HG03060 (cell line): ENCODE measurements at regions not wholly inside any gene's neighbourhood (a gene's known extent, or its start where the extent isn't known, plus 50 kb on each side); places are given as distances from the start of the nearest gene placed in this dataset.

Experiments
- ATAC-seq: cut with Tn5 transposase; IDR thresholded peaks from one replicate; pipeline ENCODE4 v1.9.1; 2021; ENCODE audit warnings: low read depth, moderate number of reproducible peaks; ENCODE audit not compliant: unreplicated experiment

- no peak for ATAC-seq
Observed at GRCh38 chr7:41834805-41835694, 132.2 kb upstream of the INHBA start.

GRCh38 chr7:41832941-41833340 is 130.1 kb upstream of the INHBA start:
- no peak for ATAC-seq

DNA sequence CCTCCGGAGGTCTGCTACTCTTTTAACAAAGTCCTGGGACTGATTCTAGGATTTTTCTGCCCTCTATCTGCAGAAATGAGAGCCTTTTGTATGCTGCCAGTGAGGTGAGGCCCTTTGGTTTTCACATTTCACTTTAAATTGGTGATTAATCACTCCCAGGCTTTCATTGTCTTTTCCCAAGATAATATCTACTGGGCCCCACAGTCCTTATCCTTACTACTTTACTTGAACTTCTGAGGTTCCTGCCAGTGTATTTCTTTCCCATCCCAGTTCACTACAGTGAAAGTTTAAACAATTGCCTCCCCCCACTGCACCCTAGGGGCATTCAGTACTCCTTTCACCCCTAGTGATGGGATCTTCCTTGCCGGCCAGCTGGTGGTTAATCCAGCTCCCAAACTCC is 127.4 kb upstream of the INHBA start:
- ATAC-seq, result no peak

- ATAC-seq, result no peak
Observed at GRCh38 chr7:41828911-41829310, 126.0 kb upstream of the INHBA start.

GRCh38 chr7:41826641-41827040 is 123.8 kb upstream of the INHBA start:
- ATAC-seq, result no peak

DNA sequence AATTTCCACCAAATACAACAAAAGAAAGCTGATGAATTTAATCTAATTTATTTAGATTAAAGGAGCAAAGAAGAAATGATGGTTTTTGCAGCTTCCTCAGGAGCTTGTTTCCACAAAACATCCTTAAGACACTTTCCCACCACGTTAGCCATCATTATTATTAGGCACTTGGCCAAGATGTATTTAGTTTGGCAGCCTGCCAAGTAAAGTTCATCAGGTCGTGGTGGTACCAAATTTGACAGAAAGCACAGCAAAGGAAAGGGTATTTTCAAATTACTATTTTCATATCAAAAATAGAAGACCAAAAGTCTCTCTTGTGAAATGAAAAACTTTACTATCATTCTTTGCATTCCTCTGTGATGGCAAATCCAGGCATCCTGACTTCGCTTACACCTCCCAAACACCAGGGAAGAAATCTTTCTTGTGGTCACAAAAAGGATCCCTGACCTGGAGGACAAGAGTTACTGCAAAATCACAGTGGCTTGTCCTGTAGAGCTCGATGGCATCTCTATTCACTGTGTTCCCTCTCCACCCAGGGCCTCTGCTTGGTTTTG is 123.1 kb upstream of the INHBA start:
- ATAC-seq, result no peak

DNA sequence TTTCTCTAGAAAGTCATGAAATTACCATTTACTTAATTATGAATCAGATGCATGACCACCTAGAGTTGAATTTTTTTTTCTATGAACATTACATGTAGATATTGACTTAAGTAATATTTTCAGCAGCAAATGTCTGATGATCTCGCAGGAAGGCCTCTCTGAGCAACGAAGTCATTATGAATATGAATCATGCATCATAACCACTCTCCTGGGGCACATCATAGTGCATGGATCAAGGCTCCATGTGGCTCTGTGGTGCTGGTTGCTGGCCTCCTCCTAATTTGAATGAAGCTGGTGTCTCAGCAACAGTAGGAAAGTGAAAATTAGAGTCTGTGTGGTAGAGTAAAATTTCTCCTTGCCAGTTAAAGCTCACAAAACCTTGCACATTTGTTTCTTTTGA is 121.4 kb upstream of the INHBA start:
- no peak for ATAC-seq

DNA sequence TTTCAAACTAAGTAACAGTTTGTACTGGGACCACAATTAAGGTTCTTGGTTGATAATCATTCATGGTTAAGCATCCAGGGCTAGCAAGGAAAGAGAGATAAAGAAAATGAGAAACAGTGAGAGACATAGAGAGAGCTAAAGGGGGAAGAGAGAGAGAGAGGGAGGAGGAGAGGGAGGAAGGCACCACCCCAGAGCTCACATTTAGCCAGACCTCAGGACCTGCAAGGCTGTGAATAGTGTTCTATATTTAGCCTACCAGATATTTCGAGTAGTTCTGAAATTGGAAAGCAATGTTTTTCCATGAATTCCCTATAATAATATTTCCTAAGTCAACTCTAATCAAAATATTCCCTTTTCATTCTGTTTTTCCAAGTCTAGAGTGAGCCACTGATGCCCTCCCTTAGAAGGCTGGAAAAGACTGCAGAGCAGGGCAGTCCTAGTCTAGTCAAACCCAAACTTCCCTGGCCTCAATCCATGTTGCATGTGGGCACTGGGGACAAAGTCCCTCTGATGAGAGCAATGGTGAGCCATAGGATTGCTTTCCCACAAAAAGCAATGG is 119.4 kb upstream of the INHBA start:
- no peak for ATAC-seq

DNA sequence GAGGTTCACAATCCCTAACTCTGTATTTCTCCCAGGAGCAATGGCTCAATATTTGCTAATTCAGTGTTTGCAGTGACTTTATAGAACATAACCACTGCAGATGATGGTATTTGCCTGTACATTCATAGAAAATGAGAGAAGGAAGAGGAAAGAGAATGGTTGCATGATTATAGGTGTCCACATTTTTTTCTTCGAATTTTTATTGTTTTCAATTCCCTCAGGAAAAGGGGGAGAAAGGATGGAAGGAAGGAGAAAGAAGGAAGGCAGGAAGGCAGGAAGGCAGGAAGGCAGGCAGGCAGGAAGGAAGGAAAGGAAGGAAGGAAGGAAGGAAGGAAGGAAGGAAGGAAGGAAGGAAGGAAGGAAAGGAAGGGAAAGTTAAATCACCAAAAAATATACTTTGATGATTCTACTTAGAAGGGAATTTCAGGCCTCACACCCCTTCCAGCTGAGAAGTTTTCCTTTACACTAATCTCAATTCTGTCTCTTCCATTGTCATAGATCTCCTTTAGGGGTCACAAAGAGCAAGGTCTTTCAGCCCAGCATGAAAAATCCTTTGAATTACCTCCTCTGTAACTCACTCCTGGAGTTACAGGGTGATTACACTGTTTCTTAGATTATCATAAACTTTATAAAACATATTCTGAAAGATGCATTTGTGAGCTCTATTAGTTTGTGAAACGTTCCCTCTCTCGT is 118.8 kb upstream of the INHBA start:
- no peak for ATAC-seq

GRCh38 chr7:41820111-41820671 is 117.3 kb upstream of the INHBA start:
- no peak for ATAC-seq

DNA sequence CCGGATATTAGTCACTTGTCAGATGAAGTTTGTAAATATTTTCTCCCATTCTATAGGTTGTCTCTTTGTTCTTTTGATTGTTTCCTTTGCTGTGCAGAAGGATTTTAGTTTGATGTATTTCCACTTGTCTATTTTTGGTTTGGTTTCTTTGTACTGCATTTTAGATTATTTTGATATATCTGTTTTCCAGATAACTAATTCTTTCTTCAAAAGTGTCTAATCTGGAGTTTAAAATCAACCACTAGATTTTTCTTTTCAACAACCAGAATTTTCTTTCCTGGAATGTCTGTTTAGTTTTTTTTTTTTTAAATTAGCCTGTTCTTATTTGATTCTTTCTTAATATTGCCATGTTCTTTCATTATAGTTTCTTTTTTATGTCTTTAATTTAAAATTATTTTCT is 116.8 kb upstream of the INHBA start:
- no peak for ATAC-seq

DNA sequence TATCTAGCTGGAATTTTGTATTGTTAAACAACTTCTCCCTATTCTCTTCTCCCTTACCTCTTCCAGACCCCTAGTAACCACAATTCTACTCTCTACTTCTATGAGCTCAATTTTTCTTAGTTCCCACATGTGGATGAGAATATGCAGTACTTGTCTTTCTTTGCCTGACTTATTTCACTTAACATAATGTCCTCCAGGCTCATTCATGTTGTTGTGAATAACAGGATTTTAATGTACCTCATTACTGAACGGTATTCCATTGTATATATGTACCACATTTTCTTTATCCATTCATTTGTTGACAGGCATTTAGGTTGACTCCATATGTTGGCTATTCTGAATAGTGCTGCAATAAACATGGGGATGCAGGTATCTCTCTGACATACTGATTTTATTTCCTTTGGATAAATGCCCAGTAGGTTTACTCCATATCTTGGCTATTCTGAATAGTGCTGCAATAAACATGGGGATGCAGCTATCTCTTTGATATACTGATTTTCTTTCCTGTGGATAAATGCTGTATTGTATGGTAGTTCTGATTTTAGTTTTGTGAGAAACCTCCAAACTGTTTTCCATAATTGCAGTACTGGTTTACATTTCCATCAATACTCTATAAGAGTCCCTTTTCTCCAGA is 116.0 kb upstream of the INHBA start:
- no peak for ATAC-seq

- peak; percentile 48 for ATAC-seq
Observed at GRCh38 chr7:41817386-41817785, 114.5 kb upstream of the INHBA start.

GRCh38 chr7:41816111-41816510 is 113.2 kb upstream of the INHBA start:
- ATAC-seq, result no peak

GRCh38 chr7:41814888-41815287 is 112.0 kb upstream of the INHBA start:
- no peak for ATAC-seq

- no peak for ATAC-seq
Observed at GRCh38 chr7:41813286-41813685, 110.4 kb upstream of the INHBA start.

DNA sequence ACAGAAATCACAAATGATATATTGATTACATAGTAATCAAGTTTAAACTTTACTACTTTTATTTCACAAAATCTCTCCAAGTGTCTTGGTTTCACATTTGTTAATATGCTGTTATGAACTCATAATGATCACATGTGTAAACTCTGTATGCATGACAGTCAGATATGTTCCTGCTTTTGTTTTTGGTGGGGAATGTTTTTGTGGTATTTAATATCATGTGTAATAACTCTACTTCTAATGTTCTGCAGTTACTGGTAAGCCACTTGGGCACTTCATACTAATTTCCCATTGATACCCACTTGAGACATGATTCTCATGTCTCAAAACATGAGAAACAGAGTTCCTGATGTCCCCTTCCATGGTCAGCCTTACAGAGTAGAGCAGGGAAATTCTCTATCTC is 109.1 kb upstream of the INHBA start:
- ATAC-seq, result no peak

- peak; percentile 91 for ATAC-seq
Observed at GRCh38 chr7:41809940-41810576, 107.2 kb upstream of the INHBA start.

DNA sequence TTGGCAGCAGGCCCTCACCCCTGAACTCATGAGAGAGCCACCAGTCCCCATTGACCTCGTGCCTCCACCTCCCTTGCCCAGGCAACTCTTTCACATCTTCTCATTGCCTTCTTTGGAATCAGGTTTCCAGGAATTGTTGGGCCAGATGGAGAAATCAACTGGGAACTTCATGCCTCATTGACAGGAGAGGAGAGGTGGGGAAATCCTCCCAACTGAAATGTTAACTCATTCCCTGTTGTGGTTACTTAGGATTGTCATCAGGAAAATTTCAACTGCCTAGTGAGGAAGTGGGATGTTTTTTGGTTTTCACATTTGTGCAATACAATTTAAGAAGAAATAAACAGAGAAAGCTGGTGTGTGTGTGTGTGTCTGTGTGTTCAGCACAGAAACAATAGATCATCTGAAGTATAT is 106.6 kb upstream of the INHBA start:
- ATAC-seq, result no peak

GRCh38 chr7:41809116-41809515 is 106.2 kb upstream of the INHBA start:
- no peak for ATAC-seq
